ENCODE measurements at regions not wholly inside any gene's neighbourhood (a gene's known extent, or its start where the extent isn't known, plus 50 kb on each side); places are given as distances from the start of the nearest gene placed in this dataset.
A peak's percentile ranks its signal among the peaks of the same experiment; 100 is the strongest.
"Not testable (repeated sequence)": the region's sequence is repeated elsewhere in the genome, so short reads cannot be mapped to it uniquely, and the experiment has no call there.

DNA sequence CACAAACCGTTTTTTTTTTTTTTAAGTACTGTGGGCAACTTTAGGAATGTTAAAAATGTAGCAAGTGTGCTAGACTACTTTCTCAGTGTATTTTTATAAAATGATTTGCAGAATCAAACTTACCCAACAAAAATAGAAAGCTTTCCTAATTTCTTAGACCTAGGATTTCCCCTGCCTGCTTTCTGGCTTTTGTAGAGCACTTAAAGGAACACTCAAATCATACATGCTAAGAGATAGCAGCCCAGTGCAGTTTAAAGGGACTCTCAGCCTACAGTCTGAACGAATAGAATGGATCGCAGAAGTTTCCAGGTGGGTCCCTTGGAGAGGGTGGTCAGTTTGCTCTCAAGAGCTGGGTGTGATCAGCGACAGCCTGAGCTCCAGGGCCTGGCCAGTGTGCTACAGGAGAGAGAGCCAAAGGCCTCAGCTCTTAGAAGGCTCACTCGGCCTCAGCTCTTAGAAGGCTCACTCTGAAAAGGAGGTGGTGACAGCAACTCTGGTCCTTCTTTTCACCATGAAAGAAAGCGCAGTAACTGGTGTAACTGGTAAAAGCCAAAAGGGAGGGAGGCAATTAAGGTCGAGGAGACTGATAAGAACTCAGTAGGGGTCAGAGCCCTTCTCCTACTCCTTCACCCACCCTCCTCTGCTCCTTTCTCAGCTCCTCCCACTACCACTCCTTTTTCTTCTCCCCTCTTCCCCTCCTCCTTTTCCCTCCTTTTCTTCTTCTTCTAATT, 142.4 kb downstream of the ZFP64 start:
- peak; percentile 31 for DNase-seq (ENCODE audit: low spot score)

GRCh38 chr20:52047811-52048764, 143.5 kb downstream of the ZFP64 start:
- no peak for DNase-seq (ENCODE audit: low spot score)

- no peak for DNase-seq (ENCODE audit: low spot score)
Observed at GRCh38 chr20:52041966-52042365, 149.6 kb downstream of the ZFP64 start.

- DNase-seq (ENCODE audit: low spot score): no peak
Observed at GRCh38 chr20:52039790-52040189, 151.8 kb downstream of the ZFP64 start.

DNA sequence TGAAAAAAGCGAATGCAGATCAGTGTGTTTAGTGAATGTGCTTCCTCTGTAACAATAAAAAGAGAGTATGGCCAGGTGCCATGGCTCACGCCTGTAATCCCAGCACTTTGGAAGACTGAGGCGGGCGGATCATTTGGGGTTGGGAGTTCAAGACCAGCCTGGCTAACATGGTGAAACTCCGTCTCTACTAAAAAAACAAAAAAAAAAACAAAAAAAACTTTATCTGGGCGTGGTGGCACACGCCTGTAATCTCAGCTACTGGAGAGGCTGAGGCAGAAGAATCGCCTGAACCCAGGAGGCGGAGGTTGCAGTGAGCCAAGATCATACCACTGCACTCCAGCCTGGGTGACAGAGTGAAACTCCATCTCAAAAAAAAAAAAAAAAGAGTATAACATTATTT, 152.9 kb downstream of the ZFP64 start:
- not testable (repeated sequence) for DNase-seq (ENCODE audit: low spot score)

DNA sequence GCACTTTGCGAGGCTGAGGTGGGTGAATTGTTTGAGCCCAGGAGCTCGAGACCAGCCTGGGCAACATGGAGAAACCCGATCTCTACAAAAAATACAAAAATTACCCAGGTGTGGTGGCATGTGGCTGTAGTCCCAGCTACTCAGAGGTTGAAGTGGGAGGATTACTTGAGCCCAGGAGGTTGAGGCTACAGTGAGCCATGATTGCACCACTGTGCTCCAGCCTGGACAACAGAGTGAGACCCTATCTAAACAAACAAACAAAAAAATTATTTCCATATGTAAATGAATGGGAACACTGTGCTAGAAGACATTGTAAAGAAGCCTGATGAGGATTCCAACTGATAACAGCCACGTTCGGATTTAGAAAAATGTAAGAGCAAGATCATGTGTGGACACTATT, 154.2 kb downstream of the ZFP64 start:
- no peak for DNase-seq (ENCODE audit: low spot score)

GRCh38 chr20:52035977-52036376, 155.6 kb downstream of the ZFP64 start:
- DNase-seq (ENCODE audit: low spot score): no peak

GRCh38 chr20:52035498-52035897, 156.1 kb downstream of the ZFP64 start:
- no peak for DNase-seq (ENCODE audit: low spot score)

DNA sequence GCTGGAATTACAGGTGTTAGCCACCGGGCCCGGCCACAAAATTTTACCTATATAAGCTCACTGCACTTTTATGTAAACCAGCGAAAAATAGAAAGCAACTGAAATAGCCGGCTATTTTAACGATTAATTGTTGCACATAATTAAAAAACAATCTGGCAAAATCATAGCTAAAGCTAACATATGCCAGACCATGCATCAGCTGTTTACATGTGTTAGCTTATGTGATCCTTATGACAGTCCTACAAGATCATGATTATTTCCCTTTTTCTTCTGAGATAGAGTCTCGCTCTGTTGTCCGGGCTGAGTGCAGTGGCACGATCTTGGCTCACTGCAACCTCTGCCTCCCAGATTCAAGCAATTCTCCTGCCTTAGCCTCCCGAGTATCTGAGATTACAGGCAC, 157.0 kb downstream of the ZFP64 start:
- no peak for DNase-seq (ENCODE audit: low spot score)

GRCh38 chr20:52033313-52033712, 158.3 kb downstream of the ZFP64 start:
- no peak for DNase-seq (ENCODE audit: low spot score)

GRCh38 chr20:52032304-52032683, 159.3 kb downstream of the ZFP64 start:
- DNase-seq (ENCODE audit: low spot score): not testable (repeated sequence)

- peak; percentile 43 for DNase-seq (ENCODE audit: low spot score)
Observed at GRCh38 chr20:52031563-52032303, 159.8 kb downstream of the ZFP64 start.

- no peak for DNase-seq (ENCODE audit: low spot score)
Observed at GRCh38 chr20:52031206-52031562, 160.4 kb downstream of the ZFP64 start.

- DNase-seq (ENCODE audit: low spot score): not testable (repeated sequence)
Observed at GRCh38 chr20:52029129-52029528, 162.4 kb downstream of the ZFP64 start.

DNA sequence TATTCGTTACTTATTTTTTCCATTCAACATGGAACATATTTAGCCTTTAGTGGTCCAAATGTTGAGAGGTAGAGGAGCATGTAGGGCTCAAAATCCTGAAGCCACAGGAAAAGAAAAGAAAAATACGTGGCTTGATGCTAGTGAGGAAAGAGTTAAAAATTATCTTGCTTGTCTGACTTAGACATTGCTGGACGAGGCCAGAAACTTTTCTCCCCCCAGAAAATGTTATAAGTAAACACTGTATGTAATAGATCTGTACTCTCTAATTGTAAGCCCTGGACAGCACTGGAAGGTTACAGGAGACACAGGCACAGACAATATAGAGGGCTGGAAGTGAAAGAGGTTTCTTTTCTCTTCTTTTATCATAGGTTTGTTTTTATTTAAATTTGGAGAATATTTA, 165.6 kb downstream of the ZFP64 start:
- no peak for DNase-seq (ENCODE audit: low spot score)

- DNase-seq (ENCODE audit: low spot score): no peak
Observed at GRCh38 chr20:52019313-52019712, 172.3 kb downstream of the ZFP64 start.

DNA sequence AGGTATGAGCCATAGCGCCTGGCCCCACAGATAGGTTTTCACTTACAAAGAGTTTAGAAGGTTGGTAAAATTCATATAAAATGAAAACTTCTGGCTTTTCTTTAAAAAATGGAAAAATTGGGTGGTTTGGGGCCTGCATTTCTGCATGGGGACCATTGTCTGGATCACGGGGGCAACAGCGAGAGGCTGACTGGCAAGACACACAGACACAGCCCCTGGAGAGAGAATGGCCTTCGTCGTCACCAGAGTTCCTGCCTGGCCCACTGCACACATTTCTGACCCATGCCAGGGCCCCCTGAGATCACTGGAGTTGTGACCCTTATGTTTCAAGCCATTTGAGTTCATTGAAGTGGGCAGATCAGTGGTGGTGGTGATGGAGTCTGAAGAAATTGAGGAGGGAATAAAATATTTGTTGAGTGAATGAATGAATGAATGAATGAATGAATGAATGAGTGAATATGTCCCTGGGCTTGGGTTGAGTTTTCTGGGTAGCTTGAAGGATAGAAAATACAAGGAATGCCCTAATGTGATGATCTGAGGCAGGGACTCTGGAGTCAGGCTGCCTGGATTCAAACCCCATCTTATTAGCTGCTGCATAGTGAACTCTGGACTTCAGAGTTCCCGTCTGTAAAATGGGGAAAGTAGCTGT, 173.8 kb downstream of the ZFP64 start:
- DNase-seq (ENCODE audit: low spot score): no peak

DNA sequence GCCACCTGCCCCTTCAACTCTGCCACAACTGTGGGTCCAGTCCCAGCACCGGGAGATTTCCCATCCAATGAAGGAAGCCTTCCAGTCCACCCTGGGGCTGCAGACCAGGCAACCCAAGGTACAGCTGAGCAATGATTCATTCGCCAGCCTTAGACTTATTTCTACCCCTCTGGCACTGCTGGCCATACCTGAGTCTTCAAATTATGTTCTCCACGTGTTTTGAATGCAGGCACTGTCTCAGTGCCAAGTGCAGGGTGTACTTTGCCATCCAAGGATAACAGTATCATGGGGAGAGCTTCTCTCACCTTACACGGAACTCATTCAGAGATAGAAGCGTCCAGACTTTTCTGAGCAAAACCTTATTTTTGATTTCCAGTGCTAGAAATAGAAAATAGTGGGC, 175.6 kb downstream of the ZFP64 start:
- no peak for DNase-seq (ENCODE audit: low spot score)

DNA sequence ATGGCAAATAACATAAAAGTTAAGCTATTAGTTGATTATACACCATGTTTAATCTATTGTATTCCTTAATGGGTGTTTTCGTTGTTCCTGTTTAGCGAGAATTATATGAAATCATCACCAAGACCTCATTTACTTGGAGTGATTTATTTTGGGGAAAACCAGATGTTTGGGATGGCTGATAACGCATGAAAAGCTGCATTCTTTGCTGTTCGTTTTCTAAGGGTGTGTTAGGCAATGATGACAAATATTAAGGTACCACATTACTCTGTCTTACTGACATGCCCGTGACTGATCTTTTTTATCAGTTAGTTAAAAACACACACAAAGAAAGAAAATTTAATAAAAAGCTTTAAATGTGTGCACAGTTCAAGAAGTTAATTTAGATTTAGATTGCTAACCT, 176.4 kb downstream of the ZFP64 start:
- DNase-seq (ENCODE audit: low spot score): no peak

- no peak for DNase-seq (ENCODE audit: low spot score)
Observed at GRCh38 chr20:52012079-52012478, 179.5 kb downstream of the ZFP64 start.

DNA sequence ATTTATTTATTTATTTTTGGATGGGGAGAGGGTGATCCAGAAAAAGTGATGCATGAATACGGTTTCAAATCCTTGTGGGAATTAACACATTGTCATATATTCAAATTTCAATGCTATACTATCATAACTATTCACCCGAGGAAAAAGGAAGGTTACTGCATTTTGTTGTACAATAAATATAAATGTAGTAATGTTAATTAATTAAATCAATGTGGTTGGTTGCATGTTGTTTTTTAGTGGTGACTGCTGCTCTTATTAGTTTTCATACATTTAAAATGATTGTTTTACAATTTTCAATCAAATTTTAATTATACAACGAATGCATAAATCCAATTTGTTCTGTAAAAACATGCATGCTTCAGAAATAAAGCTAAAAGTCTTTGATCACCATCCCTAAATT, 180.5 kb downstream of the ZFP64 start:
- DNase-seq (ENCODE audit: low spot score): no peak

DNA sequence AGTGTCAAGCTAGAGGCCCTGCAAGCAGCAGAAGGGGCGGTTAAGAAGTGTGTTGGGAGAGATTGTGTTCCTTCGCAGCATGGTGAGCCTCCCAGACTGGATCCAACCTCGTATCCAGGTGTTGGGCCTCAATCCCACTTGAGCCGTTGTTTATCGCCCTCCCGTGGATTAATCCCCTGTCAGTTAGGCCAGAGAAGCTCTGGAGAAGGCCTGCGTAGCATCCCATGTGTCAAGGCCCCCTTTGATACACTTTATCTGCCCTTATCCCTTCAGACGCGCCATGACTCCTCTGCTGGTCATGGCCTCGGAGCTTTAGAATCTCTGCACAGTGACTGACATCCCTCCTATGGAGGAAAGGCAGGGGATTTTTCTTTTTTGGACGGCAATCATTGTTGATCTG, 181.0 kb downstream of the ZFP64 start:
- no peak for DNase-seq (ENCODE audit: low spot score)

All from hepatic stellate cell (primary cell).